Ishikawa (cell line): ENCODE measurements at regions not wholly inside any gene's neighbourhood (a gene's known extent, or its start where the extent isn't known, plus 50 kb on each side); places are given as distances from the start of the nearest gene placed in this dataset.

Source experiments
- CEBPB ChIP-seq: IDR thresholded peaks from 2 replicates; pipeline ENCODE4 v1.6.1; 2012
- CREB1 ChIP-seq: IDR thresholded peaks from 2 replicates; pipeline ENCODE4 v1.6.1; 2012; ENCODE audit warnings: low read depth
- EGR1 ChIP-seq: IDR thresholded peaks from 2 replicates; pipeline ENCODE4 v1.6.1; 2012
- EP300 ChIP-seq: IDR thresholded peaks from 2 replicates; pipeline ENCODE4 v1.6.1; 2012; ENCODE audit warnings: borderline replicate concordance
- FOXM1 ChIP-seq: IDR thresholded peaks from 2 replicates; pipeline ENCODE4 v1.6.1; 2012; ENCODE audit warnings: low read depth, borderline replicate concordance
- NFIC ChIP-seq: IDR thresholded peaks from 2 replicates; pipeline ENCODE4 v1.6.1; 2012
- RAD21 ChIP-seq: IDR thresholded peaks from 2 replicates; pipeline ENCODE4 v1.6.1; 2012; ENCODE audit warnings: low read depth
- TAF1 ChIP-seq: IDR thresholded peaks from 2 replicates; pipeline ENCODE4 v1.6.1; 2012; ENCODE audit warnings: low read depth, mild to moderate bottlenecking
- TCF12 ChIP-seq: IDR thresholded peaks from 2 replicates; pipeline ENCODE4 v1.6.1; 2012; ENCODE audit warnings: low read depth
- TEAD4 ChIP-seq: IDR thresholded peaks from 2 replicates; pipeline ENCODE4 v1.6.1; 2012
- YY1 ChIP-seq: IDR thresholded peaks from 2 replicates; pipeline ENCODE4 v1.6.1; 2012; ENCODE audit warnings: low read depth
- ZBTB7A ChIP-seq: IDR thresholded peaks from 2 replicates; pipeline ENCODE4 v1.6.1; 2012; ENCODE audit warnings: low read depth
- TF ChIP-seq, protein P1 (sequence below): IDR thresholded peaks from 2 replicates; pipeline ENCODE4 v1.6.1; 2012
- TF ChIP-seq, protein P2 (sequence below): IDR thresholded peaks from 2 replicates; pipeline ENCODE4 v1.6.1; 2012
- TF ChIP-seq, protein P3 (sequence below): IDR thresholded peaks from 2 replicates; pipeline ENCODE4 v1.6.1; 2012; ENCODE audit warnings: low read depth, mild to moderate bottlenecking

DNA sequence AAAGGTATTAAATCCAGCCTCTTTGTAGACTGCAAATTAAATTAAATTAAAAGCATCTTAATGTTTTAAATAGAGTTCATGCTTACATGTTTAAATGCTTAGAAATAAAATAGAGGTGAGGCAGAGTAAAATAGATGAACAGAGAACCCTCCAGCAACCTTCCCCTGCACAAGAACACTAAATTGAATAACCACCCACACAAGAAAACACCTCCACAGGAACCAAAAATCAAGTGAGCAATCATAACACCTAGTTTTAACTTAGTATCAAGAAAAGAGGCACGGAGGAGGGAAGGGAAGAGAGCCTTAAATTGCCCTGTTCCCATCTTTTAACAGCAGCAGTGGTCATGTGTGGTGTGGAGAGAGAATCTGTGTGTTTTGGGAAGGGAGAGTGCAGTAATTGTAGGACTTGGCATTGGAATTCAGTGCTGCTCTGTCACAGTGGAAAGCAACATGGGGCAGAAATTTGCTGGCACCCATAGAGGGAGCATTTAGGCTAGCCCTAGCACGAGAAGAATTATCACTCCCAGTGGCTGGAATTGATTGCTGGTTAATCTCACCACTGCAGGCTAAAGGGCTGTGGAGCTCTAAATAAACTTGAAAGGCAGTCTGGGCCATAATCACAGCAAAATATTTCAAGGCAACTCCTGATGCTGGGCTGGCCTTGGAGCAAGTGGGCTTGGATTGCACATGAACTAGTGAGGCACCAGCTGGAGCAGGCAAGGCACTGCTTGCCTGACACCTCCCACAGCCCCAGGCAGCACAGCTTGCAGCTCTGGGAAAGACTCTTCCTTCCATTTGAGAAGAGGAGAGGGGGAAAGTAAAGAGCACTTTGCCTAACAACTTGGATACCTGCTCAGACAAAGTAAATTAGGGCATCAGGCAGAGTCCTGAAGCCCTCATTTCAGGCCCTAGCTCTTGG lies 1478.8 kb downstream of the NCAM2 start:
- TF ChIP-seq TCF12 (no peak), EP300 (no peak), ZBTB7A (no peak), EGR1 (no peak), TEAD4 (no peak), RAD21 (no peak), NFIC (no peak), CEBPB (no peak), TAF1 (no peak), CREB1 (no peak), YY1 (no peak), FOXM1 (no peak)
- TF ChIP-seq, protein P1, sequence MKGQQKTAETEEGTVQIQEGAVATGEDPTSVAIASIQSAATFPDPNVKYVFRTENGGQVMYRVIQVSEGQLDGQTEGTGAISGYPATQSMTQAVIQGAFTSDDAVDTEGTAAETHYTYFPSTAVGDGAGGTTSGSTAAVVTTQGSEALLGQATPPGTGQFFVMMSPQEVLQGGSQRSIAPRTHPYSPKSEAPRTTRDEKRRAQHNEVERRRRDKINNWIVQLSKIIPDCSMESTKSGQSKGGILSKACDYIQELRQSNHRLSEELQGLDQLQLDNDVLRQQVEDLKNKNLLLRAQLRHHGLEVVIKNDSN = no peak
- TF ChIP-seq, protein P2, sequence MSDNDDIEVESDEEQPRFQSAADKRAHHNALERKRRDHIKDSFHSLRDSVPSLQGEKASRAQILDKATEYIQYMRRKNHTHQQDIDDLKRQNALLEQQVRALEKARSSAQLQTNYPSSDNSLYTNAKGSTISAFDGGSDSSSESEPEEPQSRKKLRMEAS = no peak
- TF ChIP-seq, protein P3, sequence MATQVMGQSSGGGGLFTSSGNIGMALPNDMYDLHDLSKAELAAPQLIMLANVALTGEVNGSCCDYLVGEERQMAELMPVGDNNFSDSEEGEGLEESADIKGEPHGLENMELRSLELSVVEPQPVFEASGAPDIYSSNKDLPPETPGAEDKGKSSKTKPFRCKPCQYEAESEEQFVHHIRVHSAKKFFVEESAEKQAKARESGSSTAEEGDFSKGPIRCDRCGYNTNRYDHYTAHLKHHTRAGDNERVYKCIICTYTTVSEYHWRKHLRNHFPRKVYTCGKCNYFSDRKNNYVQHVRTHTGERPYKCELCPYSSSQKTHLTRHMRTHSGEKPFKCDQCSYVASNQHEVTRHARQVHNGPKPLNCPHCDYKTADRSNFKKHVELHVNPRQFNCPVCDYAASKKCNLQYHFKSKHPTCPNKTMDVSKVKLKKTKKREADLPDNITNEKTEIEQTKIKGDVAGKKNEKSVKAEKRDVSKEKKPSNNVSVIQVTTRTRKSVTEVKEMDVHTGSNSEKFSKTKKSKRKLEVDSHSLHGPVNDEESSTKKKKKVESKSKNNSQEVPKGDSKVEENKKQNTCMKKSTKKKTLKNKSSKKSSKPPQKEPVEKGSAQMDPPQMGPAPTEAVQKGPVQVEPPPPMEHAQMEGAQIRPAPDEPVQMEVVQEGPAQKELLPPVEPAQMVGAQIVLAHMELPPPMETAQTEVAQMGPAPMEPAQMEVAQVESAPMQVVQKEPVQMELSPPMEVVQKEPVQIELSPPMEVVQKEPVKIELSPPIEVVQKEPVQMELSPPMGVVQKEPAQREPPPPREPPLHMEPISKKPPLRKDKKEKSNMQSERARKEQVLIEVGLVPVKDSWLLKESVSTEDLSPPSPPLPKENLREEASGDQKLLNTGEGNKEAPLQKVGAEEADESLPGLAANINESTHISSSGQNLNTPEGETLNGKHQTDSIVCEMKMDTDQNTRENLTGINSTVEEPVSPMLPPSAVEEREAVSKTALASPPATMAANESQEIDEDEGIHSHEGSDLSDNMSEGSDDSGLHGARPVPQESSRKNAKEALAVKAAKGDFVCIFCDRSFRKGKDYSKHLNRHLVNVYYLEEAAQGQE = no peak

DNA sequence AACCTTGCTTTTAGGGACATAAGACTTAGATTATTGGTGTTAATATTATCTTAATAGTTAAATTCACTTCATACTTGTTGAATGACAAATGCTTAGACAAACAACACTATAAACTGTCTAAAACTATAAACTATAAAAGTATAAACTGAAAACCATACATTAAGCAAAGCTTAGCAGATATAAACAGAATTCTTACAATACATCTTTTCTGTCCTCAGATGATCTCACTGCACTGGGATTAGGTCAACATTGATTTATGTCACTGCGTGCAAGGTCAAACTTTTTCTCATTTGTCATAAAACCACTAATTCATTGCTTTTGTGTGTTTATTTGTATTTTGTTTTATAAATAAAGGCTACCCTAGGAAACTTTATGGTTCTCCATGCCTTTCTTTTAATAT lies 1491.8 kb downstream of the NCAM2 start:
- no peak for TF ChIP-seq EP300
- TF ChIP-seq CREB1 = no peak
- TF ChIP-seq, protein P2 = no peak
- TF ChIP-seq FOXM1 = no peak
- TF ChIP-seq, protein P1 = no peak
- no peak for TF ChIP-seq ZBTB7A
- TF ChIP-seq EGR1 = no peak
- TF ChIP-seq TCF12 = no peak
- no peak for TF ChIP-seq NFIC
- TF ChIP-seq TEAD4 = no peak
- TF ChIP-seq, protein P3 = no peak
- TF ChIP-seq YY1 = no peak
- no peak for TF ChIP-seq CEBPB
- TF ChIP-seq TAF1 = no peak
- no peak for TF ChIP-seq RAD21

DNA sequence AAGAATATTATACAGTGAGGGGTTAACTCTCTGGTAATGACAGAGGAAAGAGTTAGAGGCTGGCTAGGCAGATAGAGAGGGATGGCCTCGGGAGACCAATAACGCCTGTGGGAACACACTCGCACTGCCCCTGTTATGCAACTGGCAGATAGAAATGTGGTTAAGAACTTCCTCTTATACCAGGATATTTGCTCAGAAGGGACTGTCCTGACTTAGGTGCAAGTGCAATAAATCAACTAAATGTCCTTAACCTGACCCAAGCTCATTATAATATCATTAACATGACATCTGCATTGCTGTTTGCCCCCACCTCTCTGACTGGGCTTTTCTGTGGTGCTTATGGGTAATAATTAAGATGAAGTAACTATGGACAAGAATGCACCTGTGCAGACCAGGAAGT lies 1518.0 kb downstream of the NCAM2 start:
- TF ChIP-seq NFIC (no peak), TEAD4 (no peak), YY1 (no peak), CEBPB (no peak), EGR1 (no peak), TAF1 (no peak), RAD21 (no peak), FOXM1 (no peak), TCF12 (no peak), EP300 (no peak), ZBTB7A (no peak)
- TF ChIP-seq, protein P2 = no peak
- TF ChIP-seq, protein P1 = no peak
- TF ChIP-seq, protein P3 = no peak
